Lung (tissue), 11 donors: ENCODE measurements at regions not wholly inside any gene's neighbourhood (a gene's known extent, or its start where the extent isn't known, plus 50 kb on each side); places are given as distances from the start of the nearest gene placed in this dataset.

ENCODE experiments used
- ATAC-seq: fragments of 200-7000 bp; cut with Tn5 transposase; one replicate; pipeline ENCODE4 v1.9.1; 2020; ENCODE audit warnings: moderate number of reproducible peaks; ENCODE audit not compliant: insufficient read depth, low FRiP score
- DNase-seq, 3 donors: peaks; one replicate each; pipeline ENCODE4 v3.0.0-alpha.2; 2013 to 2017
- H3K27ac ChIP-seq, 2 donors: one replicate each; pipeline ENCODE4 v1.5.1; 2013; ENCODE audit warnings: mild to moderate bottlenecking in 2 of 2, moderate library complexity in 2 of 2, control low read depth in 1 of 2, inconsistent platforms in 1 of 2, low read depth in 1 of 2, low read length in 1 of 2
- H3K27me3 ChIP-seq, 3 donors: one replicate each; pipeline ENCODE4 v1.5.1; 2013; ENCODE audit warnings: low read length in 2 of 3; ENCODE audit not compliant: control insufficient read depth in 3 of 3, insufficient read depth in 3 of 3
- H3K36me3 ChIP-seq, 4 donors: one replicate each; pipeline ENCODE4 v1.5.1; 2013; ENCODE audit warnings: low read length in 4 of 4, mild to moderate bottlenecking in 1 of 4, moderate library complexity in 1 of 4; ENCODE audit not compliant: control insufficient read depth in 4 of 4, insufficient read depth in 4 of 4
- H3K4me1 ChIP-seq, 5 donors: one replicate each; pipeline ENCODE4 v1.5.1; 2013; ENCODE audit warnings: low read length in 5 of 5, mild to moderate bottlenecking in 2 of 5, moderate library complexity in 1 of 5; ENCODE audit not compliant: control insufficient read depth in 5 of 5, insufficient read depth in 5 of 5
- H3K4me3 ChIP-seq: one replicate; pipeline ENCODE4 v1.5.1; 2013; ENCODE audit warnings: mild to moderate bottlenecking, control low read depth, moderate library complexity
- H3K9ac ChIP-seq, 2 donors: one replicate each; pipeline ENCODE4 v1.5.1; 2013; ENCODE audit warnings: low read length in 2 of 2, control low read depth in 1 of 2; ENCODE audit not compliant: insufficient read depth in 1 of 2
- H3K9me3 ChIP-seq, 4 donors: one replicate each; pipeline ENCODE4 v1.5.1; 2013; ENCODE audit warnings: low read length in 3 of 4, mild to moderate bottlenecking in 1 of 4, moderate library complexity in 1 of 4; ENCODE audit not compliant: control insufficient read depth in 4 of 4, insufficient read depth in 3 of 4
- CTCF ChIP-seq: IDR thresholded peaks from 2 replicates; pipeline ENCODE4 v1.5.1; 2012; ENCODE audit warnings: mild to moderate bottlenecking; ENCODE audit errors: control extremely low read depth, extremely low read depth
- WGBS, 2 donors: extraction: QIAGEN DNeasy Blood & Tissue Kit; methylation state at CpG; one replicate each; pipeline ENCODE4 v1.1.7; 2013; 5-methylcytosine and 5-hydroxymethylcytosine counted together
- donor health status: control.
- donor health status: control.
- donor health status: Bipolar disorder and iron deficiency.
- donor health status: healthy.
- donor health status: DM: yes; HTN: yes; CAD: no.

GRCh38 chr2:228629251-228629650, 447.8 kb upstream of the SPHKAP start:
- Histone ChIP-seq H3K9ac (no peak overlapping the region), H3K27ac (no peak overlapping the region), H3K27me3 (no peaks in the 10 kb centered on the region), H3K9me3 (no peaks in the 10 kb centered on the region), H3K4me3 (no peak overlapping the region), H3K36me3 (no peaks in the 10 kb centered on the region), H3K4me1 (no peaks in the 10 kb centered on the region)
- WGBS, 2 donors: 67 to 87% methylated on average over 1 of the region's 1 CpG
- DNase-seq: no peak
- no peak for TF ChIP-seq CTCF
- no peak for ATAC-seq

GRCh38 chr2:228628682-228629081, 447.2 kb upstream of the SPHKAP start:
- WGBS, 2 donors: 88 to 92% methylated on average over 4 of the region's 4 CpGs
- Histone ChIP-seq H3K9me3 (no peaks in the 10 kb centered on the region), H3K27ac (no peak overlapping the region), H3K27me3 (no peaks in the 10 kb centered on the region), H3K36me3 (no peaks in the 10 kb centered on the region), H3K4me1 (no peaks in the 10 kb centered on the region), H3K9ac (no peak overlapping the region), H3K4me3 (no peak overlapping the region)
- ATAC-seq: no peak
- TF ChIP-seq CTCF: no peak
- DNase-seq: no peak

GRCh38 chr2:228627510-228627909, 446.0 kb upstream of the SPHKAP start:
- no peak overlapping the region for H3K4me3 ChIP-seq
- no peaks in the 10 kb centered on the region for H3K36me3 ChIP-seq
- WGBS, 2 donors: 76 to 82% methylated on average over 4 of the region's 4 CpGs
- no peak overlapping the region for H3K27ac ChIP-seq
- no peaks in the 10 kb centered on the region for H3K9me3 ChIP-seq
- no peak overlapping the region for H3K9ac ChIP-seq
- DNase-seq: no peak
- H3K27me3 ChIP-seq: no peaks in the 10 kb centered on the region
- no peaks in the 10 kb centered on the region for H3K4me1 ChIP-seq
- no peak for TF ChIP-seq CTCF
- ATAC-seq: no peak

GRCh38 chr2:228625481-228625880, 444.0 kb upstream of the SPHKAP start:
- Histone ChIP-seq H3K9ac (no peak overlapping the region), H3K9me3 (no peaks in the 10 kb centered on the region), H3K36me3 (no peaks in the 10 kb centered on the region), H3K4me3 (no peak overlapping the region), H3K27me3 (no peaks in the 10 kb centered on the region), H3K27ac (no peak overlapping the region), H3K4me1 (no peaks in the 10 kb centered on the region)
- 84 to 89% methylated on average over 3 of the region's 3 CpGs for WGBS, 2 donors
- TF ChIP-seq CTCF: no peak
- DNase-seq: no peak
- ATAC-seq: no peak
